ENCODE measurements at regions not wholly inside any gene's neighbourhood (a gene's known extent, or its start where the extent isn't known, plus 50 kb on each side); places are given as distances from the start of the nearest gene placed in this dataset.
A peak's percentile ranks its signal among the peaks of the same experiment; 100 is the strongest.
"Not testable (repeated sequence)": the region's sequence is repeated elsewhere in the genome, so short reads cannot be mapped to it uniquely, and the experiment has no call there.

GRCh38 chr1:102659876-102660483 lies 448.3 kb downstream of the COL11A1 start:
- not testable (repeated sequence) for DNase-seq

DNA sequence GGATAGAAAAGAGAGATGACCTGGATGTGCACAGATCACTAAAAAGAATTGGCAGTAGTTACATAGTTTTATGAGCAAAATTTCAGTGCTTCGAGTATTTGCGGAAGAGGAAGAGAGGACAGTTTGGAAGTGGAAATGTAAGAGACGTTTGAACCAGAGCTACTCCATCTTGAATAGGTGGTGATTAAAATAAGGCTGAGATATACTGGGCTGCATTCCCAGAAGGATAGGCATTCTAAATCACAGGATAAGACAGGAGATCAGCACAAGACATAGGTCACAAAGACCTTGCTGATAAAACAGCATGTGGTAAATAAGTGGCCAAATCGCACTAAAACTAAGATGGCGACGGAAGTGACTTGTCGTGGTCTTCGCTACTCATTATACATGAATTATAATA lies 453.3 kb downstream of the COL11A1 start:
- no peak for DNase-seq

- no peak for DNase-seq
Measured at GRCh38 chr1:102640872-102641271, 467.4 kb downstream of the COL11A1 start.

DNA sequence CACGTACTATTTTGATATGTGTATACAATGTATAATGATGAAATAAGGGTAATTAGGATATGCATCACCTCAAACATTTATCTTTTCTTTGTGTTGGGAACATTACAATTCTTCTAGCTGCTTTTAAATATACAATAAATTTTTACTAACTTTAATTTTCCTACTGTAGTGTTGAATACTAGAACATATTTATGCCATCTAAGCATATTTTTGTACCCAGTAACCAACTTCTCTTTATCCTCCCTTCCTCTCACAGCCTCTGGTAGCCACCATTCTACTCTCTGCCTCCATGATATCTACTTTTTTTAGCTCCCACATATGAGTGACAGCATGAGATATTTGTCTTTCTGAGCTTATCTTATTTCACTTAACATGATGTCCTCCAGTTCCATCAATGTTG lies 468.0 kb downstream of the COL11A1 start:
- DNase-seq = no peak

DNA sequence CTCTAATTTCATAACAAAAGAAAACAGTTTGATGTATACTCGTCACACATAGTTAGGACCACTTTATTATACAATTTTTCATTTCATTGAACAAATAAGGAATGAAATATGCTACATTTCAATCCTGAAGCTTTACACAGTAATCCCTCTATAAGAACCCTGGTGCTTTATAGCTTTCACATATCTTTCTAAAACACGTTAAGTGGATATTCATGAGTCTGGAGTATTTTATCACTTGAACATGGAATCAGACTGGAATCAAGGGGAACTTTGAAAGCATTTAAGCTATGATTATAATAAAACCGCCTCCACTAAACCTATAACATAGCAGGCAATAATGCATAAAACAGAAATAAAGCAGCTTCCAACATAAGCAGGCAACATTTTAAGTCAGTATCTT lies 476.6 kb downstream of the COL11A1 start:
- no peak for DNase-seq

DNA sequence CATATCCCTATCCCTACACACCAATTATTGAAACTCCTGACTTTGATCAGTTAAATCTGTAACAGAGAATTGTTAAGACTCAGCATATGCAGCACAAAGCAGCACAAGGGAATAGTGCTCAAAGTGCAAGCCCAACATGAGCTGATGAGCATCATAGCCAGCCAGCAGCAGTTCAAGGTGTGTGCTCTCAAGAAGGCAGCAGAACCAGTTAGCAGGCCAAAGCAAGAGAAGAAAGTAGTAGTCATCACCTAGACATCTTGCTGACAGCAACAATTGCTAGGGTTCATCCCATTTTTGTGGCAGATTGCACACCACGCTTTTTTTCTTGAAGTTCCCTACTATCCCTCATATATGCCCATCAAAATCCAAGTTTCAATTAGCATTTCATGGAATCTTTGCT lies 478.3 kb downstream of the COL11A1 start:
- DNase-seq = no peak

- DNase-seq = no peak
Measured at GRCh38 chr1:102628109-102628613, 480.2 kb downstream of the COL11A1 start.

DNA sequence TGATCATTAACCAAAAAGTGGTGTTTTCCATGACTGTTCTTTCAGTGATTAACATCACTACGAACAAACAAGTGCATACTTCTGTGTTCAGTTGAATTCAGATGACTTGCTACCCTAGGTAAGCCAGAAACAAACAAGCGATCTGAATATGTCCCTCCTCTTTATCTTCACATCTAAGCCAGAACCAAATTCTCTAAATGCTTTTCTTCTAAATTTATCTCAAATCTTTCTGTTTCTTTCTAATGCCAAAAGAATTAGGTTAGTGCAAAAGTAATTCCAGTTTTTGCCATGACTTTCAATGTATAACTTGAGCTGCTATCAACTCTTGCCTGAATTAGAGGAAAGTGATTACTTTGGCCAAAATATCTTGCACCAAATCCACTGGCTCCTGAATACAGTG lies 481.2 kb downstream of the COL11A1 start:
- DNase-seq = no peak

DNA sequence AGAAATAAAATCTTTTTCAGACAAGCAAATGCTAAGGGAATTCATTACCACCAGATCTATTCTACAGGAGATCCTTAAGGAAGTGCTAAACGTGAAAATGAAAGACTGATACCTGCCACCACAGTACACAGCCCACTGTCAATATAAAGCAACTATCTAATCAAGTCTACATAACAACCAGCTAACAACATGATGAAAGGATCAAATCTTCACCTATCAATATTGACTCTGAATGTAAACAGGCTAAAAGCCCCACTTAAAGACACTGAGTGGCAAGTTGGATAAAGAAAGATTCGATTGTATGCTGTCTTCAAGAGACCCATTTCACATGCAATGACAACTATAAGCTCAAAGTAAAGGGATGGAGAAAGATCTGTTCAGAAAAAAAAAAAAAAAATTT lies 492.4 kb downstream of the COL11A1 start:
- no peak for DNase-seq

GRCh38 chr1:102595106-102595505 lies 513.2 kb downstream of the COL11A1 start:
- no peak for DNase-seq

DNA sequence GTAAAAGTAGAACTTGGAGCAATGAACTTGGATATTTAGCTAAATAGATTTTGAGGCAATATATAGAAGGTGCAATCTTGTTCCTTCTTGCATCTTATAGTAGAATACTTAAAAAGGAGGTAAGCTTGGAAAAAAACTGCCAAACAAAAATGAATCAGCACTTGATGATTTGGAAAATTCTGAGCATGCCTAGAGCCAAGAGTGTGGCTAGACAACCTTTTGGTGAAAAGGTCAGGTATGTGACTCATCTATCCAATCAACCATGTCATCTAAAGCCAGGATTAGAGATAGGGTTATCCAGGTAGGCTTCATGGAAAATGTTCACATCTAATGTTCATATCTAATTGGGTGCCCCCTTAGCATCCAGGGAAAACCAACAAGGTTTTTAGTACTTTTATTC lies 515.0 kb downstream of the COL11A1 start:
- DNase-seq = no peak

GRCh38 chr1:102588536-102588935 lies 519.8 kb downstream of the COL11A1 start:
- DNase-seq = no peak

DNA sequence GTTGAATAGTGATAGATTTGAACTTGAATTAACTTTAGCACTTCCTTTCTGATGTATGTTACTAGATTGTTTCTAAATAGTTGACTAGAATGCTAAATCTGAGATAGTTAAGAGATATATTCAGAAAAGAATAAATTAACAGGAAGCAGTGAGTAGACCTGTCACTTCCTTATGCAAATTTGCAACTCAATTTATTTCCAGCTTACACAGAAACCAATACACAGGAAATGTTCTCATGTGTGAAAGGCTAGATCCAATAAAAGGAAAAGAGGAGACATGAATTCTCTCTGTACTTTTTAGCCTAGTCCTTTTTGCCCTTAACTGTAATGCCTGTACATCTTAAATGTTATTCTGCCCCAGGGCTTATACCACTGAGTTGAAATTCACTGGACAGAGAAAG lies 522.3 kb downstream of the COL11A1 start:
- no peak for DNase-seq

GRCh38 chr1:102580806-102581205 lies 527.5 kb downstream of the COL11A1 start:
- no peak for DNase-seq

- DNase-seq = no peak
Measured at GRCh38 chr1:102578804-102579203, 529.5 kb downstream of the COL11A1 start.

DNA sequence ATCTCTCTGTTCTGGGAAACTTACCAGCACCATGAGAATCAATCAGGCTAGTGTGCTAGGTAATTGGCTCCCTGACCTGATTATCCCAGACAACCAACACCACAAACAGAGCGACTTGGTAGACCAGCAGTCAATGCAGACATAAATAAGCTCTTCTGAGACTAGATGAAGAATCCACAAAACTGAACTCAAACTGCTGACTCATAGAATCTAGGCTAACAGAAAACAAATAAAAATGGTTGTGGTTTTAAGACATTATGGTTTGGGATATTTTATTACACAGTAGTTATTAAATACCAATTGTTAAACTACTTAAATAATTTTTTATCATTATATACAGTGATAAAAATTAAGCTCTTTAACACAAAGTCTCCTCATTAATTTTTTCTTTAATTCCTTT lies 535.7 kb downstream of the COL11A1 start:
- DNase-seq = no peak

- DNase-seq = no peak
Measured at GRCh38 chr1:102566182-102566581, 542.1 kb downstream of the COL11A1 start.

DNA sequence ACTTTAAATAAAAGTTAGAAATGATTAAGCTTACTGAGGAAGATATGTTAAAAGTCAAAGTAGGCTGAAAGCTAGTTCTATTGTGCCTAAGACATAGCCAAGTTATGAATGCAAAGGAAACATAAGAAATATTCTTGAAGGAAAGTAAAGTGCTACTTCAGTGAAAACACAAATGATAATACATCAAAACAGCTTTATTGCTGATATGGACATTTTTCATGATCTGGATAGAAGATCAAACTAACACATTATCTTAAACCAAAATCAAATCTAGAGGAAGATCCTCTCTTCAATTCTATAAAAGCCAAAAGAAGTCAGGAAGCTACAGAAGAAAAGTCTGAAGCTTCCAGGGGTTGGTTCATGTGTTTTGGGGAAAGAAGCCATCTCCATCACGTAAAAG lies 545.9 kb downstream of the COL11A1 start:
- no peak for DNase-seq

GRCh38 chr1:102550729-102551384 lies 554.1 kb upstream of the OLFM3 start:
- DNase-seq = peak in 1 of 2 donors; percentile 7

DNA sequence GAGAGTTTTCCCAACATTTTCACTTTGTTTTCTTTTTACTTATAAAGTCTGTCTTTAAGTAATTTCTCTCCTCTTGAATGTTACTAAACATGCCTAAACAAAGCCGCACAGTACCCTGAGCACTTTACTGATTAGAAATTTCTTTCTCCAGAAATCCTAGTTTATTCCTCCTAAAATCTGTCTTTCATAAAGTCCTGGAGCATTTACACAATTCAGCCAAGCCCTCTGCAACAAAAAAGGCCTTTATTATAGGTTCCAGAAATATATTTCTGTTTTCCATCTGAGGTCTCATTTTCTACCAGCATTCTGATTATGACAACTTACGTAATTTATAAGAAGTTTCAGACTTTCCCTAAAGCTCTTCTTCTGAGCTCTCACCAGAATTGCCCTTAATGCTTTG lies 549.5 kb upstream of the OLFM3 start:
- no peak for DNase-seq

GRCh38 chr1:102535829-102536505 lies 539.2 kb upstream of the OLFM3 start:
- no peak for DNase-seq

GRCh38 chr1:102531036-102531435 lies 534.3 kb upstream of the OLFM3 start:
- DNase-seq = no peak

DNA sequence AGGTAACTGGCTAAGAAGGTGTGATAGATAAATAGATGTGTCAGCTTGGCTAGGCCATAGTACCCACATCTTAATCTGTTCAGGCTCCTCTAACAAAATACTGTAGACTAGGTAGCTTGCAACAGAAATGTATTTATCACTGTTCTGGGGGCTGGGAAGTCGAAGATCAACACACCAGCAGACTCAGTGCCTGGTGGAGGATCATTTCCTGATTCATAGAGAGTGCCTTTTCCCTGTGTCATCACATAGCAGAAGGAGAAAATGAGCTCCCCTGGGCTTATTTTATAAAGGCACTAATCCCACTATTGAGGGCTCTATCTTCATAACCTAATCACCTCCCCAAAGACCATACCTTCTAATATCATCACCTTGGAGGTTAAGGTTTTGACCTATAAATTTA lies 532.7 kb upstream of the OLFM3 start:
- DNase-seq = no peak

DNA sequence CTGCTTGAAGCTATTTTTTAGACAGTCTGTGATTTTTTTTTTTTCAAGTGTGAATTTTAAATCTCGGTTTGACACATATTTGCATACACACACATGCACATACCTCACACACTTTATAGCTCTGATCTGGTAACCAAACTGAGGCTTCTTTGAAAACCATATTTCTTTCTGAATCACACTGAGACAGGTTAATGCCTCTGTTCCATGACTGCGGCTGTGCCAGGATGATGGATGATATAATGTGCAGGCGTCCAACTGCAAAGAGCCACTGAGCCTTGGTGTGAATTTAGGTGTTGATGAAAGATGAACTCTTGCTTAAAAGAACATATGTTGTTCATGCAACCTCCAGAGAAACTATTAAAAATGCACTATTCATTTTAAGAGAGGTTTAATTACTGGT lies 504.0 kb upstream of the OLFM3 start:
- DNase-seq = no peak
